NCI-H2081 treated with DMSO at 0.1 percent for 48 hours (cell line): ENCODE measurements at regions not wholly inside any gene's neighbourhood (a gene's known extent, or its start where the extent isn't known, plus 50 kb on each side); places are given as distances from the start of the nearest gene placed in this dataset.
"Not testable (repeated sequence)": the region's sequence is repeated elsewhere in the genome, so short reads cannot be mapped to it uniquely, and the experiment has no call there.

Experiments used
- DNase-seq: peaks from one replicate; lab custom pipeline; 2025; lab: John Stamatoyannopoulos, UW

GRCh38 chr4:10276152-10276551, 159.6 kb upstream of the WDR1 start:
- DNase-seq, result no peak

GRCh38 chr4:10275696-10276095, 159.1 kb upstream of the WDR1 start:
- DNase-seq, result no peak

DNA sequence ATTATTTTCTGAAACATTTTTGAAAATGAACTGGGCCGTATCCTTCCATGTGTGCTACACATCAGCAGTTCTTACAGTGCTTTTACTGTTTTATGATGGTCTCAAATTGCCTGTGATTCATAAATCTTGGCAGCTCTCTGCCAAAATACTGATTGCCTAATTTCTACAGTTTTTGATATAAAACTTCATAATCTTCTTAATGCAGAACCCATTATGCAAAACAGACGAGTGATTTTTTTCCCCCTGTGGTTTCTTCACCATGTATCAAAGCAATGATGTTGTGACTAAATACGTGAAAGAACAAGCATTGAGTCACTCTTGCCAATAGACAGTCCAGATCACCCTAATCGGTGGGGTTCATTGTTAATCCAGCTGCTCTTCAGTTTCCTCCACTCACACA, 156.4 kb upstream of the WDR1 start:
- no peak for DNase-seq

DNA sequence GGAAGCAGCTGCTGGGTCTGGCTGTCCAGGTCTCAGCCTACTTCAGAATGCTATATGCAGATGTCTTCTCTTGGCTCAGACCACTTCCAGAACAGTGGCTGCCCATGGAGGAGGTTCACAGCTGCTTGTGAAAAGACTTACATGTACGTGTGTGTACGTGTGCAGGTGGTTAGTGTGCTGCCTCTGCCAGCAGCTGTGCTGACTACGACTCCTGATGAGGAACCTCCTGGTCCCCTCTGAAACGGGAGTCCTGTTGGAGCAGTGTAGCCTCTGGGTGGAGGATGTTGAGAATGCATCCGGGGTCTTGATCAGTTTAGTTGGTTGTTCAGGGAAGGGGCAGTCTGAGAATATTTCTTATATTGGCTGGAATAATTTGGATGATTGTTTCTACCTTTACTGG, 155.9 kb upstream of the WDR1 start:
- DNase-seq, result no peak

GRCh38 chr4:10267066-10267465, 150.5 kb upstream of the WDR1 start:
- DNase-seq, result no peak

DNA sequence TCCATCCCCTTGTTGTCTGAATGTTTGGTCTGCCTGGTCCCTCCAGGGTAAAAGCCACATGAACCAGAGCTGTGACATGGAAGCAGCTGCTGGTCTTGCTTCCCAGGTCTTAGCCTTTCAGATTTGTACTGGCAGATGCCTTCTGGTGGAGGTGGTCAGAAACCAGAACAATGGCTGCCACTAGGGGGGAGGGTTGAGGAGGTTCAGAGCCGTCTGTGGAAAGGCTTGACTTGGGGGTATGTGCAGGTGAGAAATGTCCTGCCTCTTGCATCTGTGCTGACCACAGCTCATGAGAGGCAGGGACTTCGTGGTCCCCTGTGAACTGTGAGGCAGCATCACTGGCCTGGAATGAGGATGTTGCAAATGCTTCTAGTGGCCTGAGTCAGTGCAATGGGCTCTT, 144.2 kb upstream of the WDR1 start:
- DNase-seq, result no peak

DNA sequence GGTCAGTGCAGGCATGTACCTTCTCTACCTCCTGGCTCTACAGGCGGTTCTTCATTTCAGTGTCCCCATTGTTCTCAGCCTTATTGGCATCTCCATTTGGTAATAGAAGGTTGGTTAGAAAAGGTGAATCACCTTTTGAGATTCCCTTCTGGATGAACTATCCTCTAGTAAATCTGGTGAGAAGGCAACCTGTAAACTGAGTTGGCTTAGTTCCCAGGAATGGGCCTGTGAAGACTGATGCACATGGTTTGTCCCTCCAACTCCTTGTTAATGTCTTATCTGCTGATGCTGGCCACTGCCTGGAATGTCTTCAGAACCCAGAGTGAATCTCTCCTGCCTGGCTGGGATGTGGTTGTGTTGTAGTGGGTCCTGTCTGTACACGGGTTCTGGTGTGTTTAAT, 143.4 kb upstream of the WDR1 start:
- DNase-seq, result no peak

DNA sequence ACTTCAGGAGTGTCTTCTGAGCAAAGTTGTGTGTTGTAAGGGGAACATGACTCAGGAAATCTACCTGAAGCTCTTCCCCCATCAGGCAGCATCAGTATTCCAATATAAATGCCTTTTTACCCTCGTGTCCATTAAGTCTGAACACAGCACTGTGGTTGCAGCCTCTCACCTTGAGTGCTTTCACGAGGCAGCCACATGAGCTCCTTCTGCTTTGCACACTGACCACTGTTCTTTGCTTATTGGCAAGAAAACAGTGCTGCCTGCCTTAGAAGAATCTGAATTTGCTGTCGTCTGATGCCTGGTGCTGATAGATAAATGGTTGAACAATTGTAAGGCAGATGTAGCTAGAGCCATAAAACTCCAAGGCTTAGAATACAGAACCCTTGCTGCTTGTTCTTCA, 139.6 kb upstream of the WDR1 start:
- DNase-seq, result no peak

GRCh38 chr4:10253765-10254164, 137.2 kb upstream of the WDR1 start:
- no peak for DNase-seq

DNA sequence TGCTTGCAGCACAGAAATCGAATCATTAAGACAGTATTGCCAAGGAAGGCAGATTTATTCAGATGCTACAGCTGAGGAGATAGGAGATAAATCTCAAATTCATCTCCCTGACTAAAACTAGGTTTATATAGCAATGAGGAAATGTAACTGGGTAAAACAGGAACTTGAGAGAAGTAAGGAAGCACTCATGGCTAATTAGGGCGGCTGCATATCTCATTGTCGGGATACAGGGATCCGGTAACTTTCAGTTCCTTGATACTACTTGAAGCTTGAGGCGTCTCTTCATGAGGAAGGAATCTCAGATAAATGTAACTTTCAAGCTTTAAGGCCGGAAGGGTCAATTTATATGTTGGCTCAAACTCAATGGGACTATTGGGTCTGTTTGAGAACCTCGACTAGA, 129.2 kb upstream of the WDR1 start:
- no peak for DNase-seq

DNA sequence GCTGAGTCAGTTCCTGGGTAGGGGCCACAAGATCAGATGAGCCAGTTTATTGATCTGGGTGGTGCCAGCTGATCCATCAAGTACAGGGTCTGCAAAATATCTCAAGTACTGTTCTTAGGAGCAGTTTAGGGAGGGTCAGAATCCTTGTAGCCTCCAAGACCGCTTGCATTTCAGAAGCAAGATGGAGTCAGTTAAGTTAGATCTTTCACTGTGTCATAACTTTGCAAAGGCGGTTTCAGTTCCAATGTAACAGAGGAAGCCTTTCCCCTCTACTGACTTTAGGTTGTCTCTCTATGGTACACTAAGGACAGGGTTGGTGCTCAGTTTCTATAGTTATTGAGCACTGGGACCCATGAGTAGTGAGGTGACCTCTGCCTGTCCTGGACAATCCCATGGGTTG, 127.3 kb upstream of the WDR1 start:
- DNase-seq, result no peak

GRCh38 chr4:10240691-10241090, 124.1 kb upstream of the WDR1 start:
- DNase-seq, result no peak

DNA sequence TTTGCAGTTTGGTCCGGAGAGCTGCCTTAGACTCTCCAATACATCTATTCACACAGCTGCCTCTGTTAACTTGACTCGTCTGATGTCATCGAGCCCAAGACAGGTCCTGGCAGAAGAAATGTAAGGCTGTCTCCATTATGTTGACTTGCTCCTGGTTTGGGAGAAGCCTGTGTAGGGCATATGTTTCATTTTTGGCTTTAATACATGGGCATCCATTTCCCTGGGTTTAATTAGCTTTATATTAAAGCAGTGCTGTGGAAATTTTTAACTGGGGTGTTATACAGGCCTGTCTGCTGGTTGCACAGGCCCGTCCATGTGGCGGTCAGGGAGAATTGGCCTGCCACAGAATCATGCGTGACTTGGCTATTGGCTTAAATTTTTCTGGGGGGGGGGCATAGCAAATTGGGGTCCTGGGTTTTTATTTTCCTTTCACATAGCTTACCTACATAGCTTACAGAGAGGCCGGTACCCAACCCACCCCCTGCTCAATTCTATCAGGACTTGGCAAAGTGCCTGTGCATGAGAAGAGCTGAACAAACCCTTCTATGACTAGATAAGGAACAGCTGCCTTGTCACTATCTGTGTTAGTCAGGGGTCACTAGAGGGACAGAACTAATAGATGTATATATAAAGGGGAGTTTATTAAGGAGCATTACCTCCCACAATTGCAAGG, 123.5 kb upstream of the WDR1 start:
- DNase-seq, result no peak

- no peak for DNase-seq
Observed at GRCh38 chr4:10237131-10237530, 120.5 kb upstream of the WDR1 start.

- DNase-seq, result no peak
Observed at GRCh38 chr4:10232114-10232513, 115.5 kb upstream of the WDR1 start.

DNA sequence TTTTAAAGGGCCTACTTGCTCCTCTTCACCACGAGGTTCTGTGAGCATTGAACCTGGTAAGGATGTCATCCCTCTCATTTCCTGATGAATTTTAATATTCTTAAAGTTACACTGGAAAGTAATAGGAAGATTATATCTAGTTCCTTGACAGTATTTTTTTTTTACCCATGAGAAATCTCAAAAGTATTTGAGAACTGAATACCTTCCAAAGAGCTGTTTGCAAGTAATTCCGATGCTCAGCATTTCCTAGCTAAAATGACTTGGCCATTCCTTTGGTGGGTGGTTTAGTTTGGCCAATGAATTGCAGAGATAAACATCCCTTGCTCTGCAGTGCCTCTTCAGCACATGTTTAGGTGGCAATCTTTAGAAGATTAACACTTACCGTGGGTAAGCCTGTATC, 110.2 kb upstream of the WDR1 start:
- DNase-seq, result no peak

GRCh38 chr4:10225096-10225495, 108.5 kb upstream of the WDR1 start:
- no peak for DNase-seq

- DNase-seq, result no peak
Observed at GRCh38 chr4:10223782-10224181, 107.2 kb upstream of the WDR1 start.

GRCh38 chr4:10213481-10213880, 96.9 kb upstream of the WDR1 start:
- DNase-seq, result not testable (repeated sequence)

DNA sequence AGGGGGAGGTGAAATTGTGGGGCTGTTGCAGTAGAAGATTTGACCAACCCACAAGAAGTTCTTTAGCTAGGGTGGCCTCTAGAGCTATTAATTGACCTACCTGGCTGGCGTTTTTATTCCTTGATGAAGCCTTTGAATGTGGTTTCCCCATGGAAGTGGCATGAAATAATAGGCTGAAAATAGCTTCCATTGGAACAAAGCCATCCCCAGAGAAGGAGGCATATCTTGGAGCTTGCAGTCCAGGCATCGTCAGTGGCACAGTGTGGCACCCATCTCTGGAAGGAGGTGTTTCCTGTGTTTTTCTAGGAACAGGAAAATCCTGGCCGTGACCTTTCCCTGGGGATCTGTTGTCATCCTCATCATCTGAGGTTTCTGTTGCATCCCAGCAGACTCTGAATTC, 96.3 kb upstream of the WDR1 start:
- no peak for DNase-seq

DNA sequence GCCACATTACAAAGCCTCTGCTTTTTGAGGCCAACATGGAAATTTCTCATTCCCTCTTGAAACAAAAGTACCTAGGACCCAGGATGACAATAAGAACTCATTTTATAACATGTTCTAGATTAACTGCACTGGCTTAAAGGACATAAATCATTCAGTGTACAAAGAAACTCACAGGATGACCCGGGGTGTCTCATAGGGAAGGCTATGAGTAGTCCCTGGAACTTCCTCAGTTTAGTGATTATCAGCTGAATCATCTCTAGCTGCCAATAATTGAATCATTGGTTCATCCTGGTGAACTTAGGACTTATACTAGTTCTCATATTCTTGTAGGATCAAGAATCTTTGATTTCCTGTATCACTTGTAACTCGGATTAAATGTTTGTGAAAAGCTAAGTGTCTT, 95.8 kb upstream of the WDR1 start:
- DNase-seq, result no peak

GRCh38 chr4:10207116-10207515, 90.5 kb upstream of the WDR1 start:
- DNase-seq, result no peak

DNA sequence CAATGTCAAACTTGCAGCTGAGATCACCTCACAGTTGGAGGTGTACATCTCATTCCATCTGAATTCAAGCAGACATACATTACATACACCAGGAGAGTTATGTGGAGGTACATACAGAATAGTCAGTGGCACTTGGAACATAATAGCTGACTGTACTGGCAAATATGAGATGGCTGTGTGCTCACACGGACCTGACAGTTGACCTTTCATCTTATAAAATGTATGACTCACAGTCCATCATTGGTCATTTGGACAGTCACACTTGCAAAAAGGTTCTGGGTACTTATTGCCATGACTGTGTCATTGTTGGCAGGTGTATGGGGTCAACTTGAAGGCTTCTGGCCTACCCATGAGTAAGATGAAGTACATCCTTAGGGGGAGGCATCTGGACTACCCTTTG, 88.6 kb upstream of the WDR1 start:
- DNase-seq, result no peak

GRCh38 chr4:10204401-10205058, 87.9 kb upstream of the WDR1 start:
- no peak for DNase-seq
